ENCODE measurements at regions not wholly inside any gene's neighbourhood (a gene's known extent, or its start where the extent isn't known, plus 50 kb on each side); places are given as distances from the start of the nearest gene placed in this dataset.

DNA sequence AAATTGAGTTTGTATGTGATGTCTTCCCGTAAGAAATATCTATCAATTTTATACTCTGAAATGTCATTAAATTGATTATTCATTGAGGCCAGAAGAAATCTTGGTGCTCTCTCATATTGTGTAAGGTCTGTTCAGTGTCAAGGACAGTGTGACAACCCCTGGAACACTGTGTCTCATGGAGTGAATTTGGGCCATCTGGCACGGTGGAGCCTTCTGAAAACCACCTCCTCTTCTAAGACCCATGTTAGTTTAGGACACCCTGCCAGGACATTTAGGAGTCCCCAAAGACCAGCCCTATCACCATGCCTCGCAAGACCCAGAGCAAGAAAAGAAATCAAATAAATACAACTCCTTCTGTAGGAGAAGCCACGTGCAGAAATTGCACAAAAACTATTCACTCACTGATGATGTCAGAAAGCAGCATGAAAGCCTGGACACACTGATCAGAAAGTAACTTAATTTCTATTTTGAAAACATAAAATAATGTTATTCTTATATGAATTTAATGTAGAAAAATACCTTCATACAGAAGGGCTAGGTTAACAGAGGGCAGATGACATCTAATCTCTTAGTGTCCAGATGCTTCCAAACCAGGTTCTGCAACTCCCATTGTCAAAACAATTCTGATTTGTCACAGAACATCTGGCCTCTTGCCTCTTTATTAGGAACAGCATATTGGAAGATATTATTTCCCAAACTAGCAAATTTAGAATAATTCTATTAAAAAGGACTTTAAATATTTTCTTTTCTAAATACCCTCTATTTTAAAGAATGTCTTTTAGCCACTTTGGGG lies 298.8 kb downstream of the NR2F1-AS1 start:
- Histone ChIP-seq H3K27ac (ENCODE audit: low read length) (no peak overlapping the region), H3K4me3 (ENCODE audit: low read length) (no peak overlapping the region), H3K9me2 (ENCODE audit: insufficient read depth, low read length) (no peaks in the 10 kb centered on the region), H4K20me1 (ENCODE audit: insufficient read depth) (no peaks in the 10 kb centered on the region), H3K27me3 (ENCODE audit: insufficient read depth, low read depth, low read length) (no peaks in the 10 kb centered on the region), H2AFZ (ENCODE audit: low read depth, low read length) (no peak overlapping the region), H3K9me3 (ENCODE audit: low read length) (no peaks in the 10 kb centered on the region), H3K9ac (ENCODE audit: low read length) (no peak overlapping the region), H3F3A (ENCODE audit: insufficient read depth, low read length, poor library complexity, severe bottlenecking) (peaks cover 4% of the 10 kb centered on the region), H3K36me3 (ENCODE audit: insufficient read depth, low read length) (no peaks in the 10 kb centered on the region), H3K79me2 (replicated peaks; ENCODE audit: insufficient read depth, low read length) (no peaks in the 10 kb centered on the region), H3K4me2 (ENCODE audit: low read length) (no peak overlapping the region)
- TF ChIP-seq EZH2 (IDR thresholded peaks at IDR 0.05; ENCODE audit: borderline replicate concordance, insufficient read depth, low read length, poor library complexity, severe bottlenecking) (no peak), CTCF (IDR thresholded peaks at IDR 0.05; ENCODE audit: poor library complexity, severe bottlenecking) (no peak), SMC3 (conservative IDR thresholded peaks at IDR 0.05; ENCODE audit: poor library complexity) (no peak), RAD21 (conservative IDR thresholded peaks at IDR 0.05) (no peak), EP300 (conservative IDR thresholded peaks at IDR 0.05; ENCODE audit: poor library complexity, severe bottlenecking) (no peak), TAF1 (IDR thresholded peaks at IDR 0.05; ENCODE audit: low read depth) (no peak)
- TF ChIP-seq, protein P1, sequence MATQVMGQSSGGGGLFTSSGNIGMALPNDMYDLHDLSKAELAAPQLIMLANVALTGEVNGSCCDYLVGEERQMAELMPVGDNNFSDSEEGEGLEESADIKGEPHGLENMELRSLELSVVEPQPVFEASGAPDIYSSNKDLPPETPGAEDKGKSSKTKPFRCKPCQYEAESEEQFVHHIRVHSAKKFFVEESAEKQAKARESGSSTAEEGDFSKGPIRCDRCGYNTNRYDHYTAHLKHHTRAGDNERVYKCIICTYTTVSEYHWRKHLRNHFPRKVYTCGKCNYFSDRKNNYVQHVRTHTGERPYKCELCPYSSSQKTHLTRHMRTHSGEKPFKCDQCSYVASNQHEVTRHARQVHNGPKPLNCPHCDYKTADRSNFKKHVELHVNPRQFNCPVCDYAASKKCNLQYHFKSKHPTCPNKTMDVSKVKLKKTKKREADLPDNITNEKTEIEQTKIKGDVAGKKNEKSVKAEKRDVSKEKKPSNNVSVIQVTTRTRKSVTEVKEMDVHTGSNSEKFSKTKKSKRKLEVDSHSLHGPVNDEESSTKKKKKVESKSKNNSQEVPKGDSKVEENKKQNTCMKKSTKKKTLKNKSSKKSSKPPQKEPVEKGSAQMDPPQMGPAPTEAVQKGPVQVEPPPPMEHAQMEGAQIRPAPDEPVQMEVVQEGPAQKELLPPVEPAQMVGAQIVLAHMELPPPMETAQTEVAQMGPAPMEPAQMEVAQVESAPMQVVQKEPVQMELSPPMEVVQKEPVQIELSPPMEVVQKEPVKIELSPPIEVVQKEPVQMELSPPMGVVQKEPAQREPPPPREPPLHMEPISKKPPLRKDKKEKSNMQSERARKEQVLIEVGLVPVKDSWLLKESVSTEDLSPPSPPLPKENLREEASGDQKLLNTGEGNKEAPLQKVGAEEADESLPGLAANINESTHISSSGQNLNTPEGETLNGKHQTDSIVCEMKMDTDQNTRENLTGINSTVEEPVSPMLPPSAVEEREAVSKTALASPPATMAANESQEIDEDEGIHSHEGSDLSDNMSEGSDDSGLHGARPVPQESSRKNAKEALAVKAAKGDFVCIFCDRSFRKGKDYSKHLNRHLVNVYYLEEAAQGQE (IDR thresholded peaks at IDR 0.05; ENCODE audit: borderline replicate concordance): no peak

GRCh38 chr5:93280518-93280917 lies 300.5 kb downstream of the NR2F1-AS1 start:
- Histone ChIP-seq H3K4me2 (ENCODE audit: low read length) (no peak overlapping the region), H4K20me1 (ENCODE audit: insufficient read depth) (no peaks in the 10 kb centered on the region), H3K27ac (ENCODE audit: low read length) (no peak overlapping the region), H3K9me2 (ENCODE audit: insufficient read depth, low read length) (no peaks in the 10 kb centered on the region), H3K36me3 (ENCODE audit: insufficient read depth, low read length) (no peaks in the 10 kb centered on the region), H3F3A (ENCODE audit: insufficient read depth, low read length, poor library complexity, severe bottlenecking) (peaks cover 4% of the 10 kb centered on the region), H3K9me3 (ENCODE audit: low read length) (no peaks in the 10 kb centered on the region), H3K4me3 (ENCODE audit: low read length) (no peak overlapping the region), H3K79me2 (replicated peaks; ENCODE audit: insufficient read depth, low read length) (no peaks in the 10 kb centered on the region), H3K9ac (ENCODE audit: low read length) (no peak overlapping the region), H3K27me3 (ENCODE audit: insufficient read depth, low read depth, low read length) (no peaks in the 10 kb centered on the region), H2AFZ (ENCODE audit: low read depth, low read length) (no peak overlapping the region)
- TF ChIP-seq, protein P1 (IDR thresholded peaks at IDR 0.05; ENCODE audit: borderline replicate concordance): no peak
- TF ChIP-seq RAD21 (conservative IDR thresholded peaks at IDR 0.05) (no peak), MXI1 (conservative IDR thresholded peaks at IDR 0.05; ENCODE audit: poor library complexity, severe bottlenecking) (no peak), POLR2AphosphoS5 (IDR thresholded peaks at IDR 0.05) (no peak), EZH2 (IDR thresholded peaks at IDR 0.05; ENCODE audit: borderline replicate concordance, insufficient read depth, low read length, poor library complexity, severe bottlenecking) (no peak), EP300 (conservative IDR thresholded peaks at IDR 0.05; ENCODE audit: poor library complexity, severe bottlenecking) (no peak), TAF1 (IDR thresholded peaks at IDR 0.05; ENCODE audit: low read depth) (no peak), CTCF (IDR thresholded peaks at IDR 0.05; ENCODE audit: poor library complexity, severe bottlenecking) (no peak), SMC3 (conservative IDR thresholded peaks at IDR 0.05; ENCODE audit: poor library complexity) (no peak)
